ENCODE measurements at regions not wholly inside any gene's neighbourhood (a gene's known extent, or its start where the extent isn't known, plus 50 kb on each side); places are given as distances from the start of the nearest gene placed in this dataset.

GRCh38 chr16:55204069-55204468 lies 119.9 kb upstream of the IRX6 start:
- TF ChIP-seq CTCF (IDR thresholded peaks at IDR 0.05) (no peak), POLR2A (IDR thresholded peaks at IDR 0.05) (no peak)
